Testis (tissue), 2 donors: ENCODE measurements at regions not wholly inside any gene's neighbourhood (a gene's known extent, or its start where the extent isn't known, plus 50 kb on each side); places are given as distances from the start of the nearest gene placed in this dataset.

Experiments used
- POLR2A ChIP-seq: fragments of 450-650 bp; IDR thresholded peaks from one replicate; pipeline ENCODE4 v1.6.1; 2017; ENCODE audit warnings: antibody characterized with exemption, mild to moderate bottlenecking, moderate library complexity
- TF ChIP-seq, protein P1 (sequence below), 3 experiments: fragments of 450-650 bp in 2 of 3; fragments of 200-600 bp in 1 of 3; sonication (generic) in 1 of 3; IDR thresholded peaks; one replicate each; pipeline ENCODE4 v1.5.1; 2016 to 2019; ENCODE audit warnings: antibody characterized with exemption in 3 of 3, mild to moderate bottlenecking in 2 of 3, moderate library complexity in 1 of 3

DNA sequence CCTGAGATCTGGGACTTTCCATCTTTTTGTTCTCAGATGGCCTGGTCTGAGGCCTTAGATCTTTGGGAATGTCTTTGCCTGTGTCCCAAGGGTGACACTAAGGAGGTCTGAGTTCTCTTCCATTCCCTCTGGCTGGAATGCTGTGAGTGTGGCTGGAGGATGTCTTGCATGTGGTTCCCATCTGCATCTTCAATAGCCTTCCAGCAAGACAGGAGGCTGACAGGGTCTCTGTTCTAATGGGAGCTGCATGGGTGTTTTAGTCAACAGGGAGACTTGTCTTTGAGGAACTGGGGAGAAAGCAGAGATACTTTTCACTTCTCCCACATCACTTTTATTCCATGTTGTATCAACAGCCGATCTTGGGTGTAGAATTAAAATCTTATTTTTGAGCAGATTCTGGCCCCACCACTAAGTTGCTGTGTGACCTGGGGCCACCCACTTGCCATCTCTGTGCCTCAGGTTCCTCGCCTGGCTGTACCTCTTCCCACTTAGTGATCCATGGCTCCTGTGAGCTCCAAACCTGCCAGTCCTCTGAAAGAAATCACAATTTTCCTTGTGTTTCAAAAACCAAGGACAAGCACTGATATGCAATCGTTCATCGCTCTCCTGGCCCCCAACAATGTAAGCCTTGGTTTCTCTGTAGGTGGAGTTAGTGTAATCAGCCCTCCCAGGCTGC lies 75.2 kb downstream of the LSM3 start:
- TF ChIP-seq, protein P1, sequence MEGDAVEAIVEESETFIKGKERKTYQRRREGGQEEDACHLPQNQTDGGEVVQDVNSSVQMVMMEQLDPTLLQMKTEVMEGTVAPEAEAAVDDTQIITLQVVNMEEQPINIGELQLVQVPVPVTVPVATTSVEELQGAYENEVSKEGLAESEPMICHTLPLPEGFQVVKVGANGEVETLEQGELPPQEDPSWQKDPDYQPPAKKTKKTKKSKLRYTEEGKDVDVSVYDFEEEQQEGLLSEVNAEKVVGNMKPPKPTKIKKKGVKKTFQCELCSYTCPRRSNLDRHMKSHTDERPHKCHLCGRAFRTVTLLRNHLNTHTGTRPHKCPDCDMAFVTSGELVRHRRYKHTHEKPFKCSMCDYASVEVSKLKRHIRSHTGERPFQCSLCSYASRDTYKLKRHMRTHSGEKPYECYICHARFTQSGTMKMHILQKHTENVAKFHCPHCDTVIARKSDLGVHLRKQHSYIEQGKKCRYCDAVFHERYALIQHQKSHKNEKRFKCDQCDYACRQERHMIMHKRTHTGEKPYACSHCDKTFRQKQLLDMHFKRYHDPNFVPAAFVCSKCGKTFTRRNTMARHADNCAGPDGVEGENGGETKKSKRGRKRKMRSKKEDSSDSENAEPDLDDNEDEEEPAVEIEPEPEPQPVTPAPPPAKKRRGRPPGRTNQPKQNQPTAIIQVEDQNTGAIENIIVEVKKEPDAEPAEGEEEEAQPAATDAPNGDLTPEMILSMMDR (IDR thresholded peaks at IDR 0.05) = no peak
- TF ChIP-seq POLR2A = no peak
